ENCODE measurements at regions not wholly inside any gene's neighbourhood (a gene's known extent, or its start where the extent isn't known, plus 50 kb on each side); places are given as distances from the start of the nearest gene placed in this dataset.

- WGBS, 2 donors = 79 to 84% methylated on average over 12 of the region's 12 CpGs
- intact Hi-C loops (cut with DNase I) = no loop called here
- no peak for TF ChIP-seq POLR2A (IDR thresholded peaks at IDR 0.05)
- no peak for TF ChIP-seq CTCF (IDR thresholded peaks at IDR 0.05)
- H3K27me3 ChIP-seq = no peaks in the 10 kb centered on the region
- H3K27ac ChIP-seq = no peak overlapping the region
- no peaks in the 10 kb centered on the region for H3K9me3 ChIP-seq
- H3K4me3 ChIP-seq = no peak overlapping the region
- no peaks in the 10 kb centered on the region for H3K4me1 ChIP-seq
- DNase-seq = no peak
- H3K36me3 ChIP-seq (replicated peaks in 1 of 2; ENCODE audit: insufficient read depth in 1 of 2, low read depth in 2 of 2) = no peaks in the 10 kb centered on the region
- no peak for ATAC-seq
Measured at GRCh38 chr10:28973309-28973972, 296.1 kb downstream of the BAMBI start.

- TF ChIP-seq POLR2A (IDR thresholded peaks at IDR 0.05) = no peak
- no peak for TF ChIP-seq CTCF (IDR thresholded peaks at IDR 0.05)
- H3K36me3 ChIP-seq (replicated peaks in 1 of 2; ENCODE audit: insufficient read depth in 1 of 2, low read depth in 2 of 2) = no peaks in the 10 kb centered on the region
- ATAC-seq (no peak), DNase-seq (no peak)
- no peak overlapping the region for H3K27ac ChIP-seq
- H3K4me1 ChIP-seq = no peaks in the 10 kb centered on the region
- no peaks in the 10 kb centered on the region for H3K27me3 ChIP-seq
- intact Hi-C loops (cut with DNase I) = no loop called here
- no peaks in the 10 kb centered on the region for H3K9me3 ChIP-seq
- no peak overlapping the region for H3K4me3 ChIP-seq
- 31 to 35% methylated on average over 10 of the region's 10 CpGs for WGBS, 2 donors
Measured at GRCh38 chr10:28975891-28976531, 298.7 kb downstream of the BAMBI start.

GRCh38 chr10:28977518-28977917 is 300.2 kb downstream of the BAMBI start:
- no peaks in the 10 kb centered on the region for H3K9me3 ChIP-seq
- no peak for TF ChIP-seq CTCF (IDR thresholded peaks at IDR 0.05)
- TF ChIP-seq POLR2A (IDR thresholded peaks at IDR 0.05) = no peak

DNA sequence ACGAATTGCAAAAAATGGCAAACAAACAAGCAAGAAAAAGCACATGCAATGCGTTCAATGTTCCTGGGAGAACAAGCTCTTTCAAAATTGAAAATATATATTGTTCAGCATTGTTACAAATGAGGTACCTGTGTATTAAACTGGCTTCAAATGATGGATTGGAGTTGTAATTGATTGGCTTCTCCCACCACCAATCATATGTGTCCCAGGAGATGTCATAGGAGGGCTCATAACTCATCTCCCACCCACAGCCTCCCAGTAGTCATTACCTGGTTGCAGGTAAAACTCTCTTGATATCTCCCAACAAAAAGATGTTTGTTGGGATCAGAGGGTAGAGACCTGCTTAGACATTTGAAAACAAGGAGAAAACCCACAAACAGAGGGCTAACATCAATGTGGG is 302.9 kb downstream of the BAMBI start:
- H3K36me3 ChIP-seq (replicated peaks in 1 of 2; ENCODE audit: insufficient read depth in 1 of 2, low read depth in 2 of 2) = no peaks in the 10 kb centered on the region
- peaks cover 16% of the 10 kb centered on the region for H3K4me1 ChIP-seq
- H3K4me3 ChIP-seq = no peak overlapping the region
- H3K27ac ChIP-seq = no peak overlapping the region
- TF ChIP-seq CTCF (IDR thresholded peaks at IDR 0.05) = no peak
- no peak for TF ChIP-seq POLR2A (IDR thresholded peaks at IDR 0.05)
- intact Hi-C loops (cut with DNase I) = no loop called here
- H3K27me3 ChIP-seq = no peaks in the 10 kb centered on the region
- H3K9me3 ChIP-seq = no peaks in the 10 kb centered on the region
- DNase-seq (no peak), ATAC-seq (no peak)
- WGBS, 2 donors = 56 to 74% methylated on average over 2 of the region's 2 CpGs

More at GRCh38 chr10:28977518-28977917, 300.2 kb downstream of the BAMBI start:
- H3K4me3 ChIP-seq = no peak overlapping the region
- intact Hi-C loops (cut with DNase I) = no loop called here
- no peaks in the 10 kb centered on the region for H3K27me3 ChIP-seq
- ATAC-seq (no peak), DNase-seq (no peak)
- H3K27ac ChIP-seq = no peak overlapping the region
- WGBS, 2 donors = 54 to 59% methylated on average over 2 of the region's 2 CpGs
- H3K36me3 ChIP-seq (replicated peaks in 1 of 2; ENCODE audit: insufficient read depth in 1 of 2, low read depth in 2 of 2) = no peaks in the 10 kb centered on the region
- H3K4me1 ChIP-seq = no peaks in the 10 kb centered on the region

- 72 to 78% methylated on average over 3 of the region's 3 CpGs for WGBS, 2 donors
- ATAC-seq (no peak), DNase-seq (no peak)
- H3K4me1 ChIP-seq = peaks cover 20% of the 10 kb centered on the region
- H3K36me3 ChIP-seq (replicated peaks in 1 of 2; ENCODE audit: insufficient read depth in 1 of 2, low read depth in 2 of 2) = no peaks in the 10 kb centered on the region
- no peaks in the 10 kb centered on the region for H3K27me3 ChIP-seq
- TF ChIP-seq CTCF (IDR thresholded peaks at IDR 0.05) (no peak), POLR2A (IDR thresholded peaks at IDR 0.05) (no peak)
- H3K27ac ChIP-seq = no peak overlapping the region
- H3K9me3 ChIP-seq = no peaks in the 10 kb centered on the region
- intact Hi-C loops (cut with DNase I) = no loop called here
- H3K4me3 ChIP-seq = no peak overlapping the region
Measured at GRCh38 chr10:28981007-28981406, 303.7 kb downstream of the BAMBI start.
